PFSK-1 (cell line): ENCODE measurements at regions not wholly inside any gene's neighbourhood (a gene's known extent, or its start where the extent isn't known, plus 50 kb on each side); places are given as distances from the start of the nearest gene placed in this dataset.

Source experiments
- POLR2AphosphoS5 ChIP-seq: IDR thresholded peaks from 2 replicates; pipeline ENCODE4 v1.6.1; 2012; ENCODE audit warnings: low read depth, mild to moderate bottlenecking, control low read depth, low read length, moderate library complexity
- REST ChIP-seq, 2 experiments: IDR thresholded peaks; 2 replicates each; pipeline versions ENCODE4 v1.6.1 to v1.8.0; 2011 to 2012; ENCODE audit warnings: low read depth in 2 of 2, low read length in 2 of 2, control low read depth in 1 of 2, inconsistent platforms in 1 of 2, mild to moderate bottlenecking in 1 of 2, moderate library complexity in 1 of 2; ENCODE audit not compliant: insufficient read depth in 1 of 2

- TF ChIP-seq POLR2AphosphoS5 (no peak), REST (IDR thresholded peaks at IDR 0.05; ENCODE audit: insufficient read depth in 1 of 2, low read depth in 2 of 2, low read length in 2 of 2) (no peak)
Observed at GRCh38 chr20:63058696-63059335, 52.1 kb upstream of the BHLHE23 start.
